ENCODE measurements at regions not wholly inside any gene's neighbourhood (a gene's known extent, or its start where the extent isn't known, plus 50 kb on each side); places are given as distances from the start of the nearest gene placed in this dataset.

DNA sequence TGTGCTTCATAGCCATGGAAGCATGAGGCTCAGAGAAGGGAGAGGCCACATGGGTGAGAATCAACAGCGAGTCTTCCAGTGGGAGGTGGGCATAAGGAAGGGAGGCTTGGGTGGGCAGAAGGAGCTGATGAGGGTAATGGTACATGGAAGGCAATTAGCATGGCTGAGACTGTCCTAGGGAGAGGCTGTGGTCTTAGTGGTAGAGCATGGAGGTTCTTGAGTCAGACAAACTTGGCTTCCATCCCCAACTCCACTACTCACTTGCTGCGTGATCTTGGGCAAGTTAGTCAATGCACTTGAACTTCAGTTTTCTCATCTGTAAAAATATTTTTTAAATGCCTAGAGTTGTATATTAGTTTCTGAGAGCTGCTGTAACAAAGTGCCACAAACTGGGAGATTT lies 227.2 kb upstream of the E2F8 start:
- Mint-ChIP-seq H3K36me3 (no peaks in the 10 kb centered on the region), H3K4me3 (no peak overlapping the region), H3K9me3 (peaks cover 0 to 2% (median 0%) of the 10 kb centered on the region in 7 donors), H3K27ac (no peak overlapping the region), H3K27me3 (ENCODE audit: low read depth in 3 of 3) (peaks cover 2 to 8% (median 7%) of the 10 kb centered on the region in 3 donors), H3K4me1 (no peaks in the 10 kb centered on the region)
- Histone ChIP-seq H3K9me3 (replicated peaks in 1 of 2; ENCODE audit: control insufficient read depth in 1 of 2, insufficient read depth in 1 of 2, low read length in 2 of 2) (no peaks in the 10 kb centered on the region), H3K27me3 (ENCODE audit: control insufficient read depth in 2 of 2, insufficient read depth in 2 of 2, low read length in 2 of 2) (peaks cover 0 to 2% of the 10 kb centered on the region in 2 donors), H3K4me3 (replicated peaks in 1 of 3; ENCODE audit: low read depth in 2 of 3, low read length in 3 of 3) (no peak overlapping the region), H3K9ac (ENCODE audit: insufficient read depth, low read length, poor library complexity, severe bottlenecking) (no peak overlapping the region), H3K27ac (ENCODE audit: low read depth in 1 of 2, low read length in 2 of 2) (no peak overlapping the region), H3K36me3 (replicated peaks in 1 of 2; ENCODE audit: control insufficient read depth in 1 of 2, insufficient read depth in 2 of 2, low read length in 2 of 2) (no peaks in the 10 kb centered on the region), H3K4me2 (replicated peaks; ENCODE audit: extremely low read depth, low read length, poor library complexity, severe bottlenecking) (no peak overlapping the region), H3K79me2 (ENCODE audit: insufficient read depth, low read length) (no peaks in the 10 kb centered on the region), H3K4me1 (ENCODE audit: control insufficient read depth in 1 of 2, insufficient read depth in 2 of 2, low read length in 2 of 2) (no peaks in the 10 kb centered on the region), H4K20me1 (ENCODE audit: insufficient read depth, low read length) (no peaks in the 10 kb centered on the region), H2AFZ (ENCODE audit: insufficient read depth, low read depth, low read length, poor library complexity, severe bottlenecking) (no peak overlapping the region)
- TF ChIP-seq, protein P1, sequence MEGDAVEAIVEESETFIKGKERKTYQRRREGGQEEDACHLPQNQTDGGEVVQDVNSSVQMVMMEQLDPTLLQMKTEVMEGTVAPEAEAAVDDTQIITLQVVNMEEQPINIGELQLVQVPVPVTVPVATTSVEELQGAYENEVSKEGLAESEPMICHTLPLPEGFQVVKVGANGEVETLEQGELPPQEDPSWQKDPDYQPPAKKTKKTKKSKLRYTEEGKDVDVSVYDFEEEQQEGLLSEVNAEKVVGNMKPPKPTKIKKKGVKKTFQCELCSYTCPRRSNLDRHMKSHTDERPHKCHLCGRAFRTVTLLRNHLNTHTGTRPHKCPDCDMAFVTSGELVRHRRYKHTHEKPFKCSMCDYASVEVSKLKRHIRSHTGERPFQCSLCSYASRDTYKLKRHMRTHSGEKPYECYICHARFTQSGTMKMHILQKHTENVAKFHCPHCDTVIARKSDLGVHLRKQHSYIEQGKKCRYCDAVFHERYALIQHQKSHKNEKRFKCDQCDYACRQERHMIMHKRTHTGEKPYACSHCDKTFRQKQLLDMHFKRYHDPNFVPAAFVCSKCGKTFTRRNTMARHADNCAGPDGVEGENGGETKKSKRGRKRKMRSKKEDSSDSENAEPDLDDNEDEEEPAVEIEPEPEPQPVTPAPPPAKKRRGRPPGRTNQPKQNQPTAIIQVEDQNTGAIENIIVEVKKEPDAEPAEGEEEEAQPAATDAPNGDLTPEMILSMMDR (IDR thresholded peaks at IDR 0.05): no peak
- no peak for DNase-seq
- intact Hi-C loops (cut with micrococcal nuclease): no loop called here
- 100% methylated on average over 1 of the region's 2 CpGs for WGBS (ENCODE audit: insufficient coverage)

DNA sequence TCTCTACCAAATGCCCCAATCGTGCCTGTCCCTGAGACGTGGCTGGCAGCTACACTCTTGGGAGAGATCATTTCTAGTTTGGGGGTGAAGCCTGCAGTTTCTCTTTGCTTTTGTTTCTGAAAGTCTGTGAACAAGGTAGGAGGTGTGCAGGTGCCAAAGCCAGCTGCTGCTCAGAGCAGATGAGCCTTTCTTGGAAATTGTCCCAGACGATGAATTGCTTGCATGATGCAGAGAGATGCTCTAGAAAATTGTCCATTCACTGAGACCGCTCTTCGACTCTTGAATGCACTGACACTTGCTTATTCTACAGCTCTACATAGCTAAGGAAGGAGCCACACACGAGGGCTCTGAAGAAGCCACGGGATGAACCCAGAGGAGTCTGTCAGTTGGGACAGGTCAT lies 225.6 kb upstream of the E2F8 start:
- H3K27ac ChIP-seq (ENCODE audit: low read depth in 1 of 2, low read length in 2 of 2): no peak overlapping the region
- no peaks in the 10 kb centered on the region for H3K4me1 Mint-ChIP-seq
- peaks cover 2 to 5% (median 4%) of the 10 kb centered on the region in 3 donors for H3K27me3 Mint-ChIP-seq (ENCODE audit: low read depth in 3 of 3)
- 87% methylated on average over 5 of the region's 7 CpGs for WGBS (ENCODE audit: insufficient coverage)
- H3K27me3 ChIP-seq (ENCODE audit: control insufficient read depth in 2 of 2, insufficient read depth in 2 of 2, low read length in 2 of 2): peaks cover 0 to 2% of the 10 kb centered on the region in 2 donors
- H3K9ac ChIP-seq (ENCODE audit: insufficient read depth, low read length, poor library complexity, severe bottlenecking): no peak overlapping the region
- H3K79me2 ChIP-seq (ENCODE audit: insufficient read depth, low read length): no peaks in the 10 kb centered on the region
- no peak overlapping the region for H3K4me3 Mint-ChIP-seq
- TF ChIP-seq, protein P1 (IDR thresholded peaks at IDR 0.05): no peak
- intact Hi-C loops (cut with micrococcal nuclease): no loop called here
- no peaks in the 10 kb centered on the region for H3K4me1 ChIP-seq (ENCODE audit: control insufficient read depth in 1 of 2, insufficient read depth in 2 of 2, low read length in 2 of 2)
- no peak overlapping the region for H3K4me2 ChIP-seq (replicated peaks; ENCODE audit: extremely low read depth, low read length, poor library complexity, severe bottlenecking)
- no peaks in the 10 kb centered on the region for H3K36me3 ChIP-seq (replicated peaks in 1 of 2; ENCODE audit: control insufficient read depth in 1 of 2, insufficient read depth in 2 of 2, low read length in 2 of 2)
- H3K4me3 ChIP-seq (replicated peaks in 1 of 3; ENCODE audit: low read depth in 2 of 3, low read length in 3 of 3): no peak overlapping the region
- no peaks in the 10 kb centered on the region for H3K9me3 ChIP-seq (replicated peaks in 1 of 2; ENCODE audit: control insufficient read depth in 1 of 2, insufficient read depth in 1 of 2, low read length in 2 of 2)
- no peak for DNase-seq
- no peak overlapping the region for H2AFZ ChIP-seq (ENCODE audit: insufficient read depth, low read depth, low read length, poor library complexity, severe bottlenecking)
- H3K36me3 Mint-ChIP-seq: no peaks in the 10 kb centered on the region
- H4K20me1 ChIP-seq (ENCODE audit: insufficient read depth, low read length): no peaks in the 10 kb centered on the region
- no peak overlapping the region for H3K27ac Mint-ChIP-seq
- no peaks in the 10 kb centered on the region for H3K9me3 Mint-ChIP-seq
